Trophoblast cell (in vitro differentiated cells and primary cell): ENCODE measurements at regions not wholly inside any gene's neighbourhood (a gene's known extent, or its start where the extent isn't known, plus 50 kb on each side); places are given as distances from the start of the nearest gene placed in this dataset.
"Not testable (repeated sequence)": the region's sequence is repeated elsewhere in the genome, so short reads cannot be mapped to it uniquely, and the experiment has no call there.

ENCODE experiments used
- DNase-seq, 2 donors: peaks; one replicate each; pipeline ENCODE4 v3.0.0-alpha.2; 2016
- H2AFZ ChIP-seq: 2 replicates; pipeline ENCODE4 v1.6.1; 2013; ENCODE audit warnings: low read length, moderate library complexity, mild to moderate bottlenecking; ENCODE audit not compliant: insufficient read depth, poor library complexity
- H2AK5ac ChIP-seq: 2 replicates; pipeline ENCODE4 v1.6.1; 2013; ENCODE audit warnings: mild to moderate bottlenecking, low read length
- H2BK120ac ChIP-seq: 2 replicates; pipeline ENCODE4 v1.6.1; 2013; ENCODE audit warnings: low read length, mild to moderate bottlenecking, moderate library complexity; ENCODE audit not compliant: insufficient read depth, poor library complexity
- H2BK12ac ChIP-seq: 2 replicates; pipeline ENCODE4 v1.6.1; 2013; ENCODE audit warnings: mild to moderate bottlenecking, low read length, moderate library complexity
- H2BK5ac ChIP-seq: 2 replicates; pipeline ENCODE4 v1.6.1; 2013; ENCODE audit warnings: low read length, low read depth, moderate library complexity, mild to moderate bottlenecking; ENCODE audit not compliant: poor library complexity
- H3K14ac ChIP-seq: 2 replicates; pipeline ENCODE4 v1.6.1; 2013; ENCODE audit warnings: mild to moderate bottlenecking, low read length
- H3K18ac ChIP-seq: 2 replicates; pipeline ENCODE4 v1.6.1; 2013; ENCODE audit warnings: mild to moderate bottlenecking, low read length
- H3K23ac ChIP-seq: 2 replicates; pipeline ENCODE4 v1.6.1; 2013; ENCODE audit warnings: low read length
- H3K27ac ChIP-seq: 2 replicates; pipeline ENCODE4 v1.5.1; 2013; ENCODE audit warnings: low read depth, mild to moderate bottlenecking, inconsistent platforms, low read length, moderate library complexity
- H3K27me3 ChIP-seq: 2 replicates; pipeline ENCODE4 v1.6.1; 2013; ENCODE audit warnings: inconsistent platforms, mild to moderate bottlenecking, low read length, moderate library complexity; ENCODE audit not compliant: insufficient read depth
- H3K36me3 ChIP-seq, 2 experiments: 1 replicate in 1 of 2; 2 replicates in 1 of 2; pipeline ENCODE4 v1.6.1; 2013; ENCODE audit warnings: low read length in 2 of 2, mild to moderate bottlenecking in 2 of 2, moderate library complexity in 1 of 2; ENCODE audit not compliant: insufficient read depth in 2 of 2, control insufficient read depth in 1 of 2
- H3K4ac ChIP-seq: 2 replicates; pipeline ENCODE4 v1.6.1; 2013; ENCODE audit warnings: low read depth, mild to moderate bottlenecking, low read length, moderate library complexity
- H3K4me1 ChIP-seq, 2 experiments: 1 replicate in 1 of 2; 2 replicates in 1 of 2; pipeline ENCODE4 v1.6.1; 2013; ENCODE audit warnings: low read length in 2 of 2, mild to moderate bottlenecking in 2 of 2, moderate library complexity in 1 of 2; ENCODE audit not compliant: insufficient read depth in 2 of 2, control insufficient read depth in 1 of 2
- H3K4me2 ChIP-seq: 2 replicates; pipeline ENCODE4 v1.6.1; 2013; ENCODE audit warnings: inconsistent platforms, mild to moderate bottlenecking, low read length, moderate library complexity
- H3K4me3 ChIP-seq: 2 replicates; pipeline ENCODE4 v1.5.1; 2013; ENCODE audit warnings: mild to moderate bottlenecking, low read depth, low read length, inconsistent platforms
- H3K79me1 ChIP-seq: one replicate; pipeline ENCODE4 v1.6.1; 2013; ENCODE audit warnings: low read length
- H3K79me2 ChIP-seq: 2 replicates; pipeline ENCODE4 v1.6.1; 2013; ENCODE audit warnings: low read length, mild to moderate bottlenecking; ENCODE audit not compliant: control insufficient read depth, insufficient read depth, poor library complexity
- H3K9ac ChIP-seq: 2 replicates; pipeline ENCODE4 v1.6.1; 2013; ENCODE audit warnings: mild to moderate bottlenecking, low read length
- H3K9me3 ChIP-seq: 2 replicates; pipeline ENCODE4 v1.6.1; 2013; ENCODE audit warnings: low read depth, mild to moderate bottlenecking, control low read depth, inconsistent platforms, low read length; ENCODE audit not compliant: insufficient read depth
- H4K12ac ChIP-seq: 2 replicates; pipeline ENCODE4 v1.6.1; 2013; ENCODE audit warnings: low read depth, mild to moderate bottlenecking, low read length, moderate library complexity
- H4K8ac ChIP-seq: 2 replicates; pipeline ENCODE4 v1.6.1; 2013; ENCODE audit warnings: low read depth, mild to moderate bottlenecking, low read length, moderate library complexity
- H4K91ac ChIP-seq: one replicate; pipeline ENCODE4 v1.6.1; 2013; ENCODE audit warnings: low read depth, mild to moderate bottlenecking, low read length, moderate library complexity
- WGBS: extraction: QIAGEN DNeasy Blood & Tissue Kit; methylation state at CpG from one replicate; pipeline ENCODE4 v1.1.7; 2013; ENCODE audit warnings: missing lambda C conversion rate; ENCODE audit not compliant: insufficient read length, insufficient coverage; ENCODE audit errors: extremely low coverage; 5-methylcytosine and 5-hydroxymethylcytosine counted together

- not testable (repeated sequence) for H3K27me3 ChIP-seq
Measured at GRCh38 chr1:220475608-220476007, 52.3 kb upstream of the MARK1 start.

GRCh38 chr1:220475141-220475540 lies 52.8 kb upstream of the MARK1 start:
- H4K12ac ChIP-seq, H3K4me1 ChIP-seq: not testable (repeated sequence)

More at GRCh38 chr1:220475608-220476007, 52.3 kb upstream of the MARK1 start:
- not testable (repeated sequence) for H2AK5ac ChIP-seq, H4K8ac ChIP-seq, H3K14ac ChIP-seq, H3K27ac ChIP-seq, H2BK5ac ChIP-seq, H2BK120ac ChIP-seq, H3K18ac ChIP-seq, H3K4ac ChIP-seq, DNase-seq, H3K36me3 ChIP-seq, H3K9me3 ChIP-seq, H3K9ac ChIP-seq, H3K4me2 ChIP-seq, H3K4me3 ChIP-seq, H2BK12ac ChIP-seq, H4K12ac ChIP-seq, H3K4me1 ChIP-seq, H3K79me1 ChIP-seq, H4K91ac ChIP-seq, H2AFZ ChIP-seq, H3K79me2 ChIP-seq, H3K23ac ChIP-seq
- no CpG with 5 or more reads among the region's 35 CpGs for WGBS

GRCh38 chr1:220473440-220473839 lies 54.5 kb upstream of the MARK1 start:
- H3K79me1 ChIP-seq, result no peaks in the 10 kb centered on the region
- H3K27me3 ChIP-seq, result no peaks in the 10 kb centered on the region
- no peak overlapping the region for H3K27ac ChIP-seq
- no peak overlapping the region for H3K9ac ChIP-seq
- no peak overlapping the region for H4K12ac ChIP-seq
- no peak overlapping the region for H2AK5ac ChIP-seq
- no peak overlapping the region for H3K4ac ChIP-seq
- no CpG with 5 or more reads among the region's 2 CpGs for WGBS
- no peak overlapping the region for H3K23ac ChIP-seq
- no peak overlapping the region for H3K4me3 ChIP-seq
- no peak overlapping the region for H2AFZ ChIP-seq
- no peak overlapping the region for H4K8ac ChIP-seq
- no peaks in the 10 kb centered on the region for H3K79me2 ChIP-seq
- no peak overlapping the region for H3K14ac ChIP-seq
- no peaks in the 10 kb centered on the region for H3K36me3 ChIP-seq
- H3K18ac ChIP-seq, result no peak overlapping the region
- no peak overlapping the region for H4K91ac ChIP-seq
- no peak for DNase-seq
- no peak overlapping the region for H2BK5ac ChIP-seq
- H3K4me1 ChIP-seq, result no peaks in the 10 kb centered on the region
- H2BK120ac ChIP-seq, result no peak overlapping the region
- no peak overlapping the region for H2BK12ac ChIP-seq
- H3K9me3 ChIP-seq, result no peaks in the 10 kb centered on the region
- H3K4me2 ChIP-seq, result no peak overlapping the region

More at GRCh38 chr1:220475141-220475540, 52.8 kb upstream of the MARK1 start:
- not testable (repeated sequence) for H3K18ac ChIP-seq, H3K9me3 ChIP-seq, H3K23ac ChIP-seq, H4K91ac ChIP-seq, H2AFZ ChIP-seq, H2BK5ac ChIP-seq, H3K27ac ChIP-seq, H2BK12ac ChIP-seq, H3K4me2 ChIP-seq, H2BK120ac ChIP-seq, DNase-seq, H3K36me3 ChIP-seq, H3K79me1 ChIP-seq, H3K27me3 ChIP-seq, H3K9ac ChIP-seq, H3K4me3 ChIP-seq, H2AK5ac ChIP-seq, H3K79me2 ChIP-seq, H4K8ac ChIP-seq, H3K14ac ChIP-seq, H3K4ac ChIP-seq
- no CpG with 5 or more reads among the region's 8 CpGs for WGBS

GRCh38 chr1:220462752-220463151 lies 65.2 kb upstream of the MARK1 start:
- H2AK5ac ChIP-seq, result no peak overlapping the region
- no peaks in the 10 kb centered on the region for H3K27me3 ChIP-seq
- H2BK5ac ChIP-seq, result no peak overlapping the region
- H3K36me3 ChIP-seq, result no peaks in the 10 kb centered on the region
- WGBS, result no CpG with 5 or more reads among the region's 11 CpGs
- H4K91ac ChIP-seq, result no peak overlapping the region
- DNase-seq, result peak in 1 of 2 donors; percentile 20
- H2AFZ ChIP-seq, result no peak overlapping the region
- no peak overlapping the region for H3K23ac ChIP-seq
- no peak overlapping the region for H2BK120ac ChIP-seq
- no peak overlapping the region for H3K4ac ChIP-seq
- H3K4me3 ChIP-seq, result no peak overlapping the region
- H4K8ac ChIP-seq, result no peak overlapping the region
- no peak overlapping the region for H4K12ac ChIP-seq
- H3K27ac ChIP-seq, result no peak overlapping the region
- H3K9ac ChIP-seq, result no peak overlapping the region
- no peak overlapping the region for H3K18ac ChIP-seq
- no peaks in the 10 kb centered on the region for H3K79me1 ChIP-seq
- H2BK12ac ChIP-seq, result no peak overlapping the region
- H3K14ac ChIP-seq, result no peak overlapping the region
- peaks cover 0 to 4% of the 10 kb centered on the region in 2 experiments for H3K4me1 ChIP-seq
- H3K9me3 ChIP-seq, result peaks cover 7% of the 10 kb centered on the region
- no peak overlapping the region for H3K4me2 ChIP-seq
- H3K79me2 ChIP-seq, result no peaks in the 10 kb centered on the region
